ENCODE measurements at regions not wholly inside any gene's neighbourhood (a gene's known extent, or its start where the extent isn't known, plus 50 kb on each side); places are given as distances from the start of the nearest gene placed in this dataset.

DNA sequence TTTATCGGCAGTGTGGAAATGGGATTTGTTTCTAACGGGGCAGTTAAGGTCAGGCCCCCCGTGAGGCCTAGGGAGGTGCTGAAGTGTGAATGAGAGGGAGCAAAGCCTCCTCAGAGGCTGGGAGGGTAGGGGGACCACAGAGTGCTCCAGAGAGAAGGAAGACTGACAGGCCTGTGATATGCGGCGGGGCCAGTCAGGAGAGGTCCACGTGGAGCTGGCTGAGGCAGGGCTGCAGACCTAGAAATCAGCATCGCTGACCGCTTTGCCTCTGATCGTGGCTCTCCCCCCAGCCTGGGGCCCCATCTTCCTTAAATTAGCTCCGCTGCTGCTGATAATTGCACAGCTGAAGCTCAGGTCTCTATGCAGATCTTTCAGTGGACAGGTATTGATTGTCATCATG is 240.8 kb upstream of the PWP1 start:
- H3K4me3 ChIP-seq (ENCODE audit: control insufficient read depth in 1 of 7, extremely low read depth in 1 of 7, insufficient read depth in 4 of 7, low read depth in 2 of 7, low read length in 6 of 7), result no peak overlapping the region

GRCh38 chr12:107446476-107446875 is 239.1 kb upstream of the PWP1 start:
- Histone ChIP-seq H3K27me3 (replicated peaks in 2 of 5; ENCODE audit: control insufficient read depth in 4 of 5, insufficient read depth in 5 of 5, low read length in 4 of 5) (peaks cover 0 to 2% (median 0%) of the 10 kb centered on the region in 5 experiments), H3K4me3 (ENCODE audit: control insufficient read depth in 1 of 7, extremely low read depth in 1 of 7, insufficient read depth in 4 of 7, low read depth in 2 of 7, low read length in 6 of 7) (no peak overlapping the region), H3K9me3 (ENCODE audit: control extremely low read depth in 1 of 5, control insufficient read depth in 4 of 5, insufficient read depth in 2 of 5, low read depth in 1 of 5, low read length in 4 of 5) (no peaks in the 10 kb centered on the region), H3K36me3 (ENCODE audit: control insufficient read depth in 4 of 4, insufficient read depth in 4 of 4, low read length in 3 of 4) (no peaks in the 10 kb centered on the region), H3K4me1 (ENCODE audit: control extremely low read depth in 1 of 4, control insufficient read depth in 4 of 4, insufficient read depth in 4 of 4, low read length in 3 of 4) (no peaks in the 10 kb centered on the region), H3K27ac (ENCODE audit: insufficient read depth in 1 of 2, low read depth in 1 of 2, low read length in 2 of 2, poor library complexity in 1 of 2, severe bottlenecking in 2 of 2) (no peak overlapping the region)
- DNase-seq, result no peak
- 95% methylated on average over 2 of the region's 3 CpGs for WGBS (ENCODE audit: insufficient coverage)
- POLR2A ChIA-PET, result no interaction called here
- CTCF ChIA-PET, result interaction anchor here (1.0 to 1.9 kb wide), 3 partner anchors 9 to 31 kb away, joined by 3 to 4 read pairs (median 3); no protein-coding TSS in a partner anchor

More for the DNA sequence above, 240.8 kb upstream of the PWP1 start:
- ChIA-PET POLR2A (no interaction called here), CTCF (no interaction called here)
- no peak for DNase-seq
- Histone ChIP-seq H3K9me3 (ENCODE audit: control extremely low read depth in 1 of 5, control insufficient read depth in 4 of 5, insufficient read depth in 2 of 5, low read depth in 1 of 5, low read length in 4 of 5) (no peaks in the 10 kb centered on the region), H3K27ac (ENCODE audit: insufficient read depth in 1 of 2, low read depth in 1 of 2, low read length in 2 of 2, poor library complexity in 1 of 2, severe bottlenecking in 2 of 2) (no peak overlapping the region), H3K27me3 (replicated peaks in 2 of 5; ENCODE audit: control insufficient read depth in 4 of 5, insufficient read depth in 5 of 5, low read length in 4 of 5) (peaks cover 0 to 2% (median 0%) of the 10 kb centered on the region in 5 experiments), H3K36me3 (ENCODE audit: control insufficient read depth in 4 of 4, insufficient read depth in 4 of 4, low read length in 3 of 4) (no peaks in the 10 kb centered on the region), H3K4me1 (ENCODE audit: control extremely low read depth in 1 of 4, control insufficient read depth in 4 of 4, insufficient read depth in 4 of 4, low read length in 3 of 4) (no peaks in the 10 kb centered on the region)
- WGBS (ENCODE audit: insufficient coverage), result 96% methylated on average over 10 of the region's 10 CpGs

DNA sequence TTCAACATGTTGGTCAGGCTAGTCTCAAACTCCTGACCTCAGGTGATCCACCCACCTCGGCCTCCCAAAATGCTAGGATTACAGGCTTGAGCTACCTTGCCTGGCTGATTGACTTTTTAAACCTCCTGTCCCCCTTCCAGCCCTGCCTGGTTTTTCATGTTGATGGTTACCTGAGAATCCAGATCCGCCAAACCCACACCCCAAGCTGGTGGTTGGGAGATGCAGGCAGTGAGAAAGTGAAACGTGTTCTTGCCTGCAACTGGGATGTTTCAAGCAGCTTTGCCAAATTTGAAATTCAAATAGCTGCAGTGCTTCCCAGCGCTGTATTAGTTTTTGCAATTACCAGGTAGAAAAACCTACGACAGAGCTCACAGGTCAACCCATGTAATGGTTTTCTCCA is 238.3 kb upstream of the PWP1 start:
- CTCF ChIA-PET, result interaction anchor here (1.0 to 1.9 kb wide), 5 partner anchors 8 to 159 kb away, joined by 3 to 5 read pairs (median 3); no protein-coding TSS in a partner anchor

DNA sequence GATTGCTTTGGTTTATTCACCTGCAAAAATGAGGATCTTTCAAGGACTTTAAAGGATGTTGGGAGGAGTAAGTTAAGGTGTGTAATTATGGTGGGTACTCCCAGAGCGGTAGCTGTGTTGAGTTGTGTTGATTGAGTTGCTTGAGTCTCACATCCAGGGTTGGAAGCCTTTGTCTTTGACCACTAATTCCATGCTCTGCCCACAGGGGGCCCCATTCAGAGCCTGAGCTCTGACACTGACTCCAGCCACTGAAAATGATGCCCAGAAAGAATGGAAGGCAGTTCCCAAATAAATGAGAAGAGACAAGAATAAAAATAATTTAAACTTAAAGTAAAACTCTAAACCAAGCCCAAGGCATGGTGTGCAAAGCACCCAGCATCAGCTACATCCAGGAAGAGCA is 237.4 kb upstream of the PWP1 start:
- ChIA-PET POLR2A (no interaction called here), CTCF (interaction anchor here (0.6 to 1.8 kb wide), 3 partner anchors 14 to 634 kb away, joined by 3 to 5 read pairs (median 3); no protein-coding TSS in a partner anchor)
- H3K27ac ChIP-seq (ENCODE audit: insufficient read depth in 1 of 2, low read depth in 1 of 2, low read length in 2 of 2, poor library complexity in 1 of 2, severe bottlenecking in 2 of 2), result no peak overlapping the region
- H3K36me3 ChIP-seq (ENCODE audit: control insufficient read depth in 4 of 4, insufficient read depth in 4 of 4, low read length in 3 of 4), result no peaks in the 10 kb centered on the region
- DNase-seq, result no peak
- no peaks in the 10 kb centered on the region for H3K4me1 ChIP-seq (ENCODE audit: control extremely low read depth in 1 of 4, control insufficient read depth in 4 of 4, insufficient read depth in 4 of 4, low read length in 3 of 4)
- no CpG with 5 or more reads among the region's 1 CpG for WGBS (ENCODE audit: insufficient coverage)
- H3K9me3 ChIP-seq (ENCODE audit: control extremely low read depth in 1 of 5, control insufficient read depth in 4 of 5, insufficient read depth in 2 of 5, low read depth in 1 of 5, low read length in 4 of 5), result peaks cover 0 to 4% (median 0%) of the 10 kb centered on the region in 5 experiments
- peaks cover 0 to 2% (median 0%) of the 10 kb centered on the region in 5 experiments for H3K27me3 ChIP-seq (replicated peaks in 2 of 5; ENCODE audit: control insufficient read depth in 4 of 5, insufficient read depth in 5 of 5, low read length in 4 of 5)
- H3K4me3 ChIP-seq (ENCODE audit: control insufficient read depth in 1 of 7, extremely low read depth in 1 of 7, insufficient read depth in 4 of 7, low read depth in 2 of 7, low read length in 6 of 7), result no peak overlapping the region

More for the DNA sequence above, 238.3 kb upstream of the PWP1 start:
- POLR2A ChIA-PET, result no interaction called here
- Histone ChIP-seq H3K4me3 (ENCODE audit: control insufficient read depth in 1 of 7, extremely low read depth in 1 of 7, insufficient read depth in 4 of 7, low read depth in 2 of 7, low read length in 6 of 7) (no peak overlapping the region), H3K27ac (ENCODE audit: insufficient read depth in 1 of 2, low read depth in 1 of 2, low read length in 2 of 2, poor library complexity in 1 of 2, severe bottlenecking in 2 of 2) (no peak overlapping the region), H3K4me1 (ENCODE audit: control extremely low read depth in 1 of 4, control insufficient read depth in 4 of 4, insufficient read depth in 4 of 4, low read length in 3 of 4) (no peaks in the 10 kb centered on the region), H3K9me3 (ENCODE audit: control extremely low read depth in 1 of 5, control insufficient read depth in 4 of 5, insufficient read depth in 2 of 5, low read depth in 1 of 5, low read length in 4 of 5) (no peaks in the 10 kb centered on the region), H3K36me3 (ENCODE audit: control insufficient read depth in 4 of 4, insufficient read depth in 4 of 4, low read length in 3 of 4) (no peaks in the 10 kb centered on the region), H3K27me3 (replicated peaks in 2 of 5; ENCODE audit: control insufficient read depth in 4 of 5, insufficient read depth in 5 of 5, low read length in 4 of 5) (peaks cover 0 to 2% (median 0%) of the 10 kb centered on the region in 5 experiments)
- no peak for DNase-seq
- 96% methylated on average over 5 of the region's 5 CpGs for WGBS (ENCODE audit: insufficient coverage)

- no peaks in the 10 kb centered on the region for H3K36me3 ChIP-seq (ENCODE audit: control insufficient read depth in 4 of 4, insufficient read depth in 4 of 4, low read length in 3 of 4)
- no peak for DNase-seq
- no peak overlapping the region for H3K27ac ChIP-seq (ENCODE audit: insufficient read depth in 1 of 2, low read depth in 1 of 2, low read length in 2 of 2, poor library complexity in 1 of 2, severe bottlenecking in 2 of 2)
- no peak overlapping the region for H3K4me3 ChIP-seq (ENCODE audit: control insufficient read depth in 1 of 7, extremely low read depth in 1 of 7, insufficient read depth in 4 of 7, low read depth in 2 of 7, low read length in 6 of 7)
- CTCF ChIA-PET, result interaction anchor here (0.9 to 1.6 kb wide), 2 partner anchors 16 to 318 kb away, joined by 3 to 4 read pairs; no protein-coding TSS in a partner anchor
- POLR2A ChIA-PET, result no interaction called here
- peaks cover 0 to 2% (median 0%) of the 10 kb centered on the region in 5 experiments for H3K27me3 ChIP-seq (replicated peaks in 2 of 5; ENCODE audit: control insufficient read depth in 4 of 5, insufficient read depth in 5 of 5, low read length in 4 of 5)
- H3K9me3 ChIP-seq (ENCODE audit: control extremely low read depth in 1 of 5, control insufficient read depth in 4 of 5, insufficient read depth in 2 of 5, low read depth in 1 of 5, low read length in 4 of 5), result peaks cover 0 to 4% (median 0%) of the 10 kb centered on the region in 5 experiments
- 100% methylated on average over 1 of the region's 1 CpG for WGBS (ENCODE audit: insufficient coverage)
- no peaks in the 10 kb centered on the region for H3K4me1 ChIP-seq (ENCODE audit: control extremely low read depth in 1 of 4, control insufficient read depth in 4 of 4, insufficient read depth in 4 of 4, low read length in 3 of 4)
These were observed 235.7 kb upstream of the PWP1 start for GRCh38 chr12:107449891-107450290.

- ChIA-PET POLR2A (interaction anchor here (0.7 kb wide), 1 partner anchor 16 kb away, joined by 3 read pairs; no protein-coding TSS in a partner anchor), CTCF (interaction anchor here (1.6 kb wide), 1 partner anchor 16 kb away, joined by 4 read pairs; no protein-coding TSS in a partner anchor)
These were observed 235.1 kb upstream of the PWP1 start for GRCh38 chr12:107450541-107450940.

DNA sequence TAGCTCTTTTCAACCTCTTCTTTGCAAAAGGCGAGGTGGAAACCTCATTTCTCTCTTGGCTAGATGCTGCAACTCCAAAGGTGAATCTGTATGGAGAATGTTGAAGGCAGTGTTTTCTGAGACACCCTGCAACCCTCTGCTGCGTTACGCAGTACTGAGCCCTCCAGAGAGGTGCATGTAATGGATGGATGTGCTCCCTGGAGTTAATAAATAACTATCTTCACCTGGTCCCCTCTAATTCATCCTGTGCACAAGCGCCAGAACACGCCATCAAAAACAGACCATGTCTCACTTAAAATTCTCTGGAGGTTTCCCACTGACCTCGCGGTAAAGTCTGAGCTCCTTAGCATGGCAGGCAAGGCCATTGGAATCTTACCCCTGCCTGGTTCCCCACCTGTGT is 234.4 kb upstream of the PWP1 start:
- no peaks in the 10 kb centered on the region for H3K36me3 ChIP-seq (ENCODE audit: control insufficient read depth in 4 of 4, insufficient read depth in 4 of 4, low read length in 3 of 4)
- peaks cover 0 to 4% (median 0%) of the 10 kb centered on the region in 5 experiments for H3K9me3 ChIP-seq (ENCODE audit: control extremely low read depth in 1 of 5, control insufficient read depth in 4 of 5, insufficient read depth in 2 of 5, low read depth in 1 of 5, low read length in 4 of 5)
- H3K27ac ChIP-seq (ENCODE audit: insufficient read depth in 1 of 2, low read depth in 1 of 2, low read length in 2 of 2, poor library complexity in 1 of 2, severe bottlenecking in 2 of 2), result no peak overlapping the region
- no peaks in the 10 kb centered on the region for H3K27me3 ChIP-seq (replicated peaks in 2 of 5; ENCODE audit: control insufficient read depth in 4 of 5, insufficient read depth in 5 of 5, low read length in 4 of 5)
- ChIA-PET POLR2A (interaction anchor here (0.7 kb wide), 1 partner anchor 16 kb away, joined by 3 read pairs; no protein-coding TSS in a partner anchor), CTCF (no interaction called here)
- DNase-seq, result no peak
- H3K4me3 ChIP-seq (ENCODE audit: control insufficient read depth in 1 of 7, extremely low read depth in 1 of 7, insufficient read depth in 4 of 7, low read depth in 2 of 7, low read length in 6 of 7), result no peak overlapping the region
- H3K4me1 ChIP-seq (ENCODE audit: control extremely low read depth in 1 of 4, control insufficient read depth in 4 of 4, insufficient read depth in 4 of 4, low read length in 3 of 4), result no peaks in the 10 kb centered on the region
- WGBS (ENCODE audit: insufficient coverage), result 93% methylated on average over 6 of the region's 7 CpGs

More at GRCh38 chr12:107450541-107450940, 235.1 kb upstream of the PWP1 start:
- Histone ChIP-seq H3K4me1 (ENCODE audit: control extremely low read depth in 1 of 4, control insufficient read depth in 4 of 4, insufficient read depth in 4 of 4, low read length in 3 of 4) (no peaks in the 10 kb centered on the region), H3K27me3 (replicated peaks in 2 of 5; ENCODE audit: control insufficient read depth in 4 of 5, insufficient read depth in 5 of 5, low read length in 4 of 5) (peaks cover 0 to 2% (median 0%) of the 10 kb centered on the region in 5 experiments), H3K9me3 (ENCODE audit: control extremely low read depth in 1 of 5, control insufficient read depth in 4 of 5, insufficient read depth in 2 of 5, low read depth in 1 of 5, low read length in 4 of 5) (peaks cover 0 to 4% (median 0%) of the 10 kb centered on the region in 5 experiments), H3K4me3 (ENCODE audit: control insufficient read depth in 1 of 7, extremely low read depth in 1 of 7, insufficient read depth in 4 of 7, low read depth in 2 of 7, low read length in 6 of 7) (no peak overlapping the region), H3K36me3 (ENCODE audit: control insufficient read depth in 4 of 4, insufficient read depth in 4 of 4, low read length in 3 of 4) (no peaks in the 10 kb centered on the region), H3K27ac (ENCODE audit: insufficient read depth in 1 of 2, low read depth in 1 of 2, low read length in 2 of 2, poor library complexity in 1 of 2, severe bottlenecking in 2 of 2) (no peak overlapping the region)
- WGBS (ENCODE audit: insufficient coverage), result 96% methylated on average over 2 of the region's 3 CpGs
- DNase-seq, result no peak

All from common myeloid progenitor, CD34-positive (primary cell).